ENCODE measurements at regions not wholly inside any gene's neighbourhood (a gene's known extent, or its start where the extent isn't known, plus 50 kb on each side); places are given as distances from the start of the nearest gene placed in this dataset.
"Not testable (repeated sequence)": the region's sequence is repeated elsewhere in the genome, so short reads cannot be mapped to it uniquely, and the experiment has no call there.

- no peak for DNase-seq
Measured at GRCh38 chr4:77306496-77306895, 149.5 kb downstream of the CCNG2 start.

GRCh38 chr4:77308843-77309242 lies 151.8 kb downstream of the CCNG2 start:
- peak; percentile 3 for DNase-seq

GRCh38 chr4:77309496-77309895 lies 152.5 kb downstream of the CCNG2 start:
- DNase-seq: no peak

- DNase-seq: no peak
Measured at GRCh38 chr4:77310931-77311330, 153.9 kb downstream of the CCNG2 start.

GRCh38 chr4:77314697-77315096 lies 157.7 kb downstream of the CCNG2 start:
- DNase-seq: no peak

GRCh38 chr4:77327151-77327550 lies 170.1 kb downstream of the CCNG2 start:
- no peak for DNase-seq

- DNase-seq: no peak
Measured at GRCh38 chr4:77332696-77333270, 175.8 kb downstream of the CCNG2 start.

- no peak for DNase-seq
Measured at GRCh38 chr4:77336411-77337142, 179.6 kb downstream of the CCNG2 start.

GRCh38 chr4:77342170-77342810 lies 185.3 kb downstream of the CCNG2 start:
- DNase-seq: no peak

GRCh38 chr4:77344001-77344400 lies 187.0 kb downstream of the CCNG2 start:
- no peak for DNase-seq

GRCh38 chr4:77344784-77345183 lies 187.8 kb downstream of the CCNG2 start:
- DNase-seq: no peak

- no peak for DNase-seq
Measured at GRCh38 chr4:77347351-77347966, 190.5 kb downstream of the CCNG2 start.

- DNase-seq: no peak
Measured at GRCh38 chr4:77348815-77349214, 191.8 kb downstream of the CCNG2 start.

- DNase-seq: no peak
Measured at GRCh38 chr4:77349364-77349763, 192.4 kb downstream of the CCNG2 start.

- DNase-seq: no peak
Measured at GRCh38 chr4:77349796-77350195, 192.8 kb downstream of the CCNG2 start.

GRCh38 chr4:77352192-77352591 lies 195.2 kb downstream of the CCNG2 start:
- DNase-seq: no peak

GRCh38 chr4:77353724-77354315 lies 196.8 kb downstream of the CCNG2 start:
- not testable (repeated sequence) for DNase-seq

GRCh38 chr4:77354550-77354949 lies 197.5 kb downstream of the CCNG2 start:
- no peak for DNase-seq

- DNase-seq: no peak
Measured at GRCh38 chr4:77355731-77356130, 198.7 kb downstream of the CCNG2 start.

- peak; percentile 49 for DNase-seq
Measured at GRCh38 chr4:77358315-77358928, 201.4 kb downstream of the CCNG2 start.

GRCh38 chr4:77360451-77360850 lies 203.4 kb downstream of the CCNG2 start:
- DNase-seq: peak; percentile 25

- DNase-seq: not testable (repeated sequence)
Measured at GRCh38 chr4:77366876-77367275, 209.9 kb downstream of the CCNG2 start.
